HG03439 (cell line): ENCODE measurements at regions not wholly inside any gene's neighbourhood (a gene's known extent, or its start where the extent isn't known, plus 50 kb on each side); places are given as distances from the start of the nearest gene placed in this dataset.

ENCODE experiments used
- ATAC-seq: cut with Tn5 transposase; IDR thresholded peaks from one replicate; pipeline ENCODE4 v1.9.1; 2021; ENCODE audit warnings: mild to moderate bottlenecking, moderate library complexity; ENCODE audit not compliant: unreplicated experiment

- ATAC-seq: no peak
Measured at GRCh38 chr18:24560511-24560981, 100.1 kb downstream of the HRH4 start.

- no peak for ATAC-seq
Measured at GRCh38 chr18:24561369-24561965, 101.0 kb downstream of the HRH4 start.

GRCh38 chr18:24567199-24567598 lies 106.8 kb downstream of the HRH4 start:
- no peak for ATAC-seq

DNA sequence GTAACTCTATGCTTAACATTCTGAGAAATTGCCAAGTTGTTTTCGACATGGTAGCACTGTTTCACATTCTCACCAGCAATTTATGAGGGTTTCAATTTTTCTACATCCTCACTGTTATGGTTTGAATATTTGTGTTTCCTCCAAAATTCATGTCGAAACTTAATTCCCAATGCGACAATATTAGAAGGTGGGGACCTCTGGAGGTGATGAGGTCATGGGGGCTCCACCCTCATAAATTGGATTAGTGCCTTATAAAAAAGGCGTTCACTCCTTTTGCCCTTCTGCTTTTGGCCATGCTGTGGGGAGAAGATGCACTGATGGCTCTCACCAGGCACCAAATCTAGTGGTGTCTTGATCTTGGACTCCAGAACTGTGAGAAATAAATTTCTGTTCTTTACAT lies 110.3 kb downstream of the HRH4 start:
- ATAC-seq: no peak

- no peak for ATAC-seq
Measured at GRCh38 chr18:24582771-24583170, 122.3 kb downstream of the HRH4 start.

DNA sequence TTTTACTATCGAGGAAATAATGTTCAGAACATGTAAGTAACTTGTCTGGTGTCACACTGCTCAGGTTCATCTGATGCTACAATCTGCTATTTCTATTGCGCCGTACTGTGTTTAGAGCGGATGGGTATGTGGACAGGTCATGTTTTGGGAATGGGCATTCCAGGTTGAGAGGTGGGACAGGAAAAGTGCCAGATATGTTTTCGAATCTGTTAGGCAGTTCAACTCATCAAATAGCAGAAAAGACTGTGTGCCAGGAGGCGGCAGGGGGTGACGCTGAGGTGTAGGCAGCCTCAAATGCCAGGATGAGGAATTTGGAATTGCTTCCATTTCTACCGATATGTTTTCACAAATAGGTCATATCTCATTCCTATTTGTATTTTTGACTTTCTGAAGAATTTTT lies 123.8 kb downstream of the HRH4 start:
- no peak for ATAC-seq

- ATAC-seq: no peak
Measured at GRCh38 chr18:24584813-24585212, 124.4 kb downstream of the HRH4 start.

DNA sequence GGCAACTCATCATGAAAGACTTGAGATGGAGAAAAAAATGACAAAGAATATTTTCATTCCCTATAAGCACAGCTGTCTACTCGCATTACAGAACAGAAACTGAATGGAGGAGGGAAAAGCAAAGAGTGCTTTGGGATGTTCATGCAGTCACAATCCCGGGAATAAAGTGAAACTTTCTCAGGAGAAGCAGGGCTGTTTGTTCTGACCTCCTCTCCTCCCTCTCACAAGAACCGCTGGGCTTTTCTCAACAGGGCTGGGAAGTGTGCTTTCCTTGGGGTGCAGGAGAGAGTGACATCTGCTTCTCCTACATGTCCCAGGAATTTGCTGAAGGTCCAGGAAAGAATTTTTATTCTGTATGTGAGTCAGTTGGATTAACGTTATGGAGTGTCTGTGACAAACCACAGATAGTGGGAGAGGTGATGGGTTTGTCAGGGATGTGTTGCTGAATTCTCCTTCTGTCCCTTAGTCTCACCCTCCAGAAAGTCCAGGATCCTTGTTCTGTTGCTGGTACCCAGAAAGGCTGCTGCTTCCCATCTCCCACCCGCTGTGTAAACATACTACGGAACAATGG lies 125.6 kb downstream of the HRH4 start:
- no peak for ATAC-seq

GRCh38 chr18:24586662-24587360 lies 126.4 kb downstream of the HRH4 start:
- ATAC-seq: no peak

DNA sequence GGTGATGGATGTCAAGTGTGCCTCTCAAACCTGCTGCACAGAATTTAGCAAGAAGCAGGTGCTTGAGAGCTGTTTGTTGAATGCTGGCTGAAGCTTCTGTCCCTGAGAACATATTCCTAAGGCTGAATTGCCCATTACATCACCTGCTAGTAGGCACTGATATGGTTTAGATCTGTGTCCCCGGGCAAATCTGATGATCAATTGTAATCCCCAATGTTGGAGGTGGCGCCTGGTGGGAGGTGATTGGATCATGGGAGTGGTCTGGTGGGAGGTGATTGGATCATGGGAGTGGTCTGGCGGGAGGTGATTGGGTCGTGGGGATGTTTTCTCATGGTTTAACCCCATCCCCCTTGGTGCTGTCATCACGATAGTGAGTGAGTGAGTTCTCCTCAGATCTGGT lies 128.0 kb downstream of the HRH4 start:
- no peak for ATAC-seq

DNA sequence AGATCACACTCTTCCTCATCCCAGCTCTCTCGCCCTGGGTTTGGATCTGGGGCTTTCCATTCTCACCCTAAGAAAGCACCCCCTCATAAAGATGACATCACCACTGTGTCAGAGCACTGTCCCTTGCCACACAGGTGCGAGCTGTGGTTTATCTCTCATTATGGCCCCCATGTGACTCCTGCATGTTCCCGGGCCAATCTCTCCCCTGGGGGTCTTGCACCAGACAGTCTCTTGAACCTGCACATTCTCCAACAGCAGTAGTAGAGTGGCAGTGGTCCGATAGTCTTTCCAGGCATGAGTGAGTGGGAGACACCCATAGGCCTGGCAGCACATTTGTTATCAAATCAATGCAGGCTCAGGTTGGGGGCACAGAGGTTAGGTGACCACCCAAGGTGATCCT lies 130.5 kb downstream of the HRH4 start:
- no peak for ATAC-seq

DNA sequence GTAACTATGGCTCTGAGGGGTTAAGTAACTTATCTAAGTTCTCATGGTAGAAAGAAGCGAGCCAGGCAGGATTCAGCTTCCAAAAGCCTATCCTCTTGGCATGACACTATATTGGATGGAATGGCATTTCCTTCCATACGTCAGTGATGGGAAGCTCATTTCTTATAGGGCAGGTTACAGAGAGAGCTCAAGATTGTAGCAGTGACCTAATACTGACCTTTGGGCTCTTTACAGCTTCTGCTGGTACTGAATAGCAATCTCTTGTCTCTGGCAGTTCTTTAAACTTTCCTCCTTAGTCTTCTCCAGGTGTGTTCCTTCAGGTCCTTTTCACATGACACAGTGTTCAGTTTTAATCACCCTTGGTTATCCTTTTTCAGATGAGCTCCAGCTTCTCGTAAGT lies 133.0 kb downstream of the HRH4 start:
- ATAC-seq: no peak

GRCh38 chr18:24593886-24594285 lies 133.4 kb downstream of the HRH4 start:
- no peak for ATAC-seq

- no peak for ATAC-seq
Measured at GRCh38 chr18:24595561-24596031, 135.2 kb downstream of the HRH4 start.

- ATAC-seq: no peak
Measured at GRCh38 chr18:24600076-24600654, 139.7 kb downstream of the HRH4 start.

DNA sequence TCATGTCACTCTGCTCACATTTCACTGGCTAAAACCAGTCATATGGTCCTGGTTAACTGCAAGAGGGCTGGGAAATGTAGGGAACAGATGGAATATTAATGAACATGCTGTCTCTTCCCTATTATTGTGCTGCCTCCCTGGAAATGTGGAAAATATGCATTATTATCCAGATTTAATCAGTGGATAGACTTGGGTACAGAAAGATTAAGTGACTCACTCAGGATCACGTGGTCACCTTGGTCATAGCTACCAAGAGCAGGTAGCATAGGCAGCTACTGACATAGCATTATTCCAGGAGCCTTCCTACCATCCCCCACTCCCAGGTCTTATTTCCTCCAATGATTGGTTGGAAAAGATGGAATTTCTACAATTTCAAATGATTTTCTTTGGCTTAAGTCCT lies 141.1 kb downstream of the HRH4 start:
- ATAC-seq: no peak

DNA sequence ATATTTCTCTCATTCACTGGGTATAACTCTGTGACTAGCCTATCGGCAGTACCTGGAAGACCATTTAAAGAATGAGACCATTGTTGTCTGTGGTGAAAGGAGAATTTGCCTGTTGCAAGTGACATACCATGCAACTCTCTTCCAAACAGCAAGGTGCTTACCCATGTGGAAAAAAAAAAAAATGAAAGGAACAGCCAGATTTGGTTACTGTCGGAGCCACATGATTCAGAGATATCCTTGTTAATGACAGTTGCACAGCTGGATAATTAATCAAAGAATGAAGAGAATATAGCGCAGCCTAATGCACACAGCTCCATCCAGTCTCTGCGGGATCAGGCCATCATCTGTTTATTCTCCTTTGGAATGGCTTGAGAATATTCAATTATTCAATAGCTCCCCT lies 141.8 kb downstream of the HRH4 start:
- no peak for ATAC-seq

DNA sequence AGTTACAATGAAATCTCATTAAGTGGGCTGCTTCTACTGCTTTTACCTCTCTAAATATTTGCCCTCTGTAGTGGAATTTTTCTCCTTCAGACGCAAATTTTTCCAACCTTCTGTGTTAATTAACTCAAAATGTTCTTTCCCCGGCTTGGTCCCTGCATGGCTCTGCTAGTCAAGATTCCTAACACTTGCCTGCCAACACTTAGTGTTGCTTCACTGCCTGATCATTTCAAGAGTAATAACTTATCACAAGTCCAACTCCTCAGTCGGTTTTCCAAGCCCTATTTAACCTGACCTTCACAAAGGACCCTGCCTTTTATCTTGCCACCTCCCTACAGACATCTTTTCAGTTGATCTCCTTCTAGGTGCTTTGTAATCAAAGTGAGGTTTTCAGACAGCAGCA lies 142.7 kb downstream of the HRH4 start:
- no peak for ATAC-seq

DNA sequence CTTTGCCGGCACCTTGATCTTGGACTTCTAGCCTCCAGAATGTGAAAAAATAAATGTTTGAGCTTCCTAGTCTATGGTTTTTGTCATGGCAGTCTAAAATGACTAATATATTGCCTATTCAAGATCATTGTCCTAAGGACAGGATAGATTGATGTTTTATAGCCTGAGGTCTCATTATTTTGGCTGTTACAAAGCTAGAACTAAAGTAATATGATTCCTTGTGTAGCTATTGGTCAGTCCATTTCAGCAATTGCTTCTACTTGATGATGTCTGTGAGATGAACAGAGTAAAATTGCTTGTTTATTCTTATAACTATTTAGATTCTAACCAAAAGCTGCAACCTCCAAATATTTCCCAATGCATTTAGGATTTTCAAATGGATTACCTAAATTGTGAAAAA lies 145.0 kb downstream of the HRH4 start:
- ATAC-seq: no peak

DNA sequence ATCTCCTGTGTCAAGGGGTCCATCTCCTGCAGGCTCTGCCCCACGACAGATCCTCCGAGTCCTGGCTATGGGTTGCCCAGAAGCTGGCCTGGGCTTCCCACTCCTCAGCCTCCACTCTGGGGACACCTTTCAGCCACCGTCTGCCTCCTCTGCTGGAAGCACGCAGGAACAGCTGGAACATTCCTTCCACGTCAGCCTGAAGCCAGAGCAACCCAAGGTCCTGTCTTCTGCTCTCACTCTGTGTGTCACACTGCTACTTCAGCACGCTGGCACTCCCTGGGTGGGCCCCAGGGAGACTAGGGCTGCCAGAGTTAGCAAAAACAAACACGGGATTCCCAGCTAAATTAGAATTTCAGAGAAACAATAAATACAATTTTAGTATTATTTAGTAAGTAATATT lies 148.8 kb downstream of the HRH4 start:
- ATAC-seq: no peak

DNA sequence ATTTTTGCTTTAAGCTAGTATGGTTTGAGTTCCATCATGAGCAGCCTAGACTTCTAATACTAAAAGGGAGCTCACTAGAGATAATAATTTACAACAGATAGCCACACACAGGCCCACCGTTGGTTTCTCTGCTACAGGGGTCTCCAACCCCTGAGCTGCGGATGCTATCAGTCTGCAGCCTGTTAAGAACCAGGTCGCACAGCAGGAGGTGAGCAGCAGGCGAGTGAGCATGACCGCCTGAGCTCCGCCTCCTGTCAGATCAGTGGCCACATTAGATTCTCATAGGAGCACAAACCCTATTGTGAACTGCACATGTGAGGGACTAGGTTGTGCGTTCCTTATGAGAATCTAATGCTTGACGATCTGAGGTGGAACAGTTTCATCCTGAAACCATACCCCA lies 150.6 kb downstream of the HRH4 start:
- ATAC-seq: no peak
